ENCODE measurements at regions not wholly inside any gene's neighbourhood (a gene's known extent, or its start where the extent isn't known, plus 50 kb on each side); places are given as distances from the start of the nearest gene placed in this dataset.

DNA sequence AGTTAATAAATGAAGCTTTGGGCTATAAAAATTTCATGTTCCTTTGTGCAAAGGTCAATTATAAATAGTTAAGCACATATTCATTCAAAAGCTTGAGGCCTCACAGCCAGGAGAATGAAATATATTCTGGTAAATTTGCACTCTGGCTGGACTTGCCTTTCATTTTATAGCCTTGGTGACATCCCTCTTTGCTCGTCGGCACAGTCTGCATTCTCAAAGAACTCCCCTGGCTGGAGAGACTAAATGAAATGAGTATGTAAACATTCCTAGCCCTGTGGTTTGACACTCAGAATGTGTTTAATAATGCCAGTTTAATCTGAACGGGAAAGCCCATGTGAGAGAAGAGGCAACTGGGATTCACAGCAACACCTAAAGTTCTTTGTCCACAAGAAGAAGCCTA is 285.6 kb downstream of the BRINP1 start:
- Histone ChIP-seq H3K9me3 (ENCODE audit: control insufficient read depth, low read depth, low read length) (no peaks in the 10 kb centered on the region), H3K56ac (ENCODE audit: insufficient read length, low read depth, low read length) (no peak overlapping the region), H2BK5ac (ENCODE audit: insufficient read length, low read length) (no peak overlapping the region), H3K79me2 (ENCODE audit: insufficient read depth, low read length) (no peaks in the 10 kb centered on the region), H3T11ph (ENCODE audit: low read length) (no peak overlapping the region), H2AFZ (ENCODE audit: low read length) (no peak overlapping the region), H3K27me3 (ENCODE audit: insufficient read depth, low read length) (no peaks in the 10 kb centered on the region), H2BK15ac (ENCODE audit: low read depth, low read length) (no peak overlapping the region), H3K4ac (ENCODE audit: low read depth, low read length) (no peak overlapping the region), H3K4me1 (ENCODE audit: insufficient read depth, low read length) (peaks cover 2% of the 10 kb centered on the region; the same call in 1 of the 2 replicates), H3K9ac (ENCODE audit: extremely low read depth, insufficient read length, low read length) (no peak overlapping the region), H3K4me2 (ENCODE audit: insufficient read depth, insufficient read length, low read length) (no peak overlapping the region), H4K8ac (replicated peaks; ENCODE audit: insufficient read length, low read depth, low read length) (no peak overlapping the region), H4K91ac (ENCODE audit: insufficient read length, low read depth, low read length) (no peak overlapping the region), H3K14ac (ENCODE audit: insufficient read depth, low read length) (no peak overlapping the region), H3K23ac (ENCODE audit: insufficient read length, low read depth, low read length) (no peak overlapping the region), H3K23me2 (ENCODE audit: insufficient read length, low read depth, low read length, poor library complexity, severe bottlenecking) (no peaks in the 10 kb centered on the region), H2BK120ac (ENCODE audit: low read depth, low read length, poor library complexity, severe bottlenecking) (no peak overlapping the region), H3K18ac (ENCODE audit: insufficient read length, low read depth, low read length) (no peak overlapping the region), H2BK20ac (ENCODE audit: low read depth, low read length, poor library complexity, severe bottlenecking) (no peak overlapping the region), H4K20me1 (ENCODE audit: control insufficient read depth, insufficient read depth, insufficient read length) (no peaks in the 10 kb centered on the region), H3K27ac (ENCODE audit: insufficient read length, low read depth, low read length) (no peak overlapping the region), H3K79me1 (ENCODE audit: insufficient read depth, low read depth, low read length, poor library complexity, severe bottlenecking) (no peaks in the 10 kb centered on the region), H2AK5ac (ENCODE audit: insufficient read length, low read length) (no peak overlapping the region), H2BK12ac (ENCODE audit: insufficient read length, low read depth, low read length) (no peak overlapping the region), H4K5ac (ENCODE audit: insufficient read length, low read depth, low read length) (no peak overlapping the region)
- DNase-seq = no peak
- Mint-ChIP-seq H3K4me1 (peaks cover 49 to 55% of the 10 kb centered on the region in 2 experiments), H3K4me3 (no peak overlapping the region), H3K36me3 (ENCODE audit: insufficient read depth in 1 of 3, low read depth in 3 of 3) (no peaks in the 10 kb centered on the region), H3K9me3 (no peaks in the 10 kb centered on the region; a peak in 1 of 5 replicates), H3K27me3 (ENCODE audit: low read depth) (no peaks in the 10 kb centered on the region), H3K27ac (no peak overlapping the region)
- TF ChIP-seq, protein P1, sequence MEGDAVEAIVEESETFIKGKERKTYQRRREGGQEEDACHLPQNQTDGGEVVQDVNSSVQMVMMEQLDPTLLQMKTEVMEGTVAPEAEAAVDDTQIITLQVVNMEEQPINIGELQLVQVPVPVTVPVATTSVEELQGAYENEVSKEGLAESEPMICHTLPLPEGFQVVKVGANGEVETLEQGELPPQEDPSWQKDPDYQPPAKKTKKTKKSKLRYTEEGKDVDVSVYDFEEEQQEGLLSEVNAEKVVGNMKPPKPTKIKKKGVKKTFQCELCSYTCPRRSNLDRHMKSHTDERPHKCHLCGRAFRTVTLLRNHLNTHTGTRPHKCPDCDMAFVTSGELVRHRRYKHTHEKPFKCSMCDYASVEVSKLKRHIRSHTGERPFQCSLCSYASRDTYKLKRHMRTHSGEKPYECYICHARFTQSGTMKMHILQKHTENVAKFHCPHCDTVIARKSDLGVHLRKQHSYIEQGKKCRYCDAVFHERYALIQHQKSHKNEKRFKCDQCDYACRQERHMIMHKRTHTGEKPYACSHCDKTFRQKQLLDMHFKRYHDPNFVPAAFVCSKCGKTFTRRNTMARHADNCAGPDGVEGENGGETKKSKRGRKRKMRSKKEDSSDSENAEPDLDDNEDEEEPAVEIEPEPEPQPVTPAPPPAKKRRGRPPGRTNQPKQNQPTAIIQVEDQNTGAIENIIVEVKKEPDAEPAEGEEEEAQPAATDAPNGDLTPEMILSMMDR (conservative IDR thresholded peaks at IDR 0.05) = no peak
- no CpG with 5 or more reads among the region's 3 CpGs for WGBS (ENCODE audit: extremely low coverage, insufficient read length, low lambda C conversion rate)

All from H9 (cell line).